CD8-positive, alpha-beta memory T cell (primary cell): ENCODE measurements at regions not wholly inside any gene's neighbourhood (a gene's known extent, or its start where the extent isn't known, plus 50 kb on each side); places are given as distances from the start of the nearest gene placed in this dataset.
A peak's percentile ranks its signal among the peaks of the same experiment; 100 is the strongest.

Source experiments
- CTCF ChIA-PET: fragments of 350-600 bp; sonication (Branson Sonifier 250); formaldehyde crosslinking; loops from one replicate; lab custom pipeline; 2021; ENCODE audit warnings: antibody characterized with exemption; lab: Charles Lee
- POLR2A ChIA-PET: fragments of 350-600 bp; sonication (Branson Sonifier 250); formaldehyde crosslinking; loops from one replicate; lab custom pipeline; 2021; ENCODE audit warnings: antibody characterized with exemption; lab: Charles Lee
- DNase-seq, 5 donors: peaks; one replicate each; pipeline versions ENCODE4 v3.0.0 to v3.0.0-alpha.2; 2020 to 2022; ENCODE audit warnings: mixed read lengths in 1 of 5
- H3K27ac ChIP-seq: one replicate; pipeline ENCODE4 v1.7.0; 2013; ENCODE audit warnings: low read depth, mild to moderate bottlenecking, low read length, moderate library complexity
- H3K27me3 ChIP-seq: 2 replicates; pipeline ENCODE4 v1.7.0; 2013; ENCODE audit warnings: low read length, mild to moderate bottlenecking; ENCODE audit not compliant: insufficient read depth, poor library complexity, severe bottlenecking
- H3K36me3 ChIP-seq: 2 replicates; pipeline ENCODE4 v1.7.0; 2013; ENCODE audit warnings: mild to moderate bottlenecking, low read length, moderate library complexity; ENCODE audit not compliant: insufficient read depth
- H3K4me1 ChIP-seq: 2 replicates; pipeline ENCODE4 v1.7.0; 2013; ENCODE audit warnings: mild to moderate bottlenecking, low read length, moderate library complexity; ENCODE audit not compliant: insufficient read depth
- H3K4me3 ChIP-seq: 2 replicates; pipeline ENCODE4 v1.7.0; 2013; ENCODE audit warnings: mild to moderate bottlenecking, low read length
- H3K9me3 ChIP-seq: 2 replicates; pipeline ENCODE4 v1.7.0; 2013; ENCODE audit warnings: mild to moderate bottlenecking, low read length
- H3K27ac Mint-ChIP-seq, 8 donors: one replicate each; pipeline ENCODE4 v1.8.0; 2020 to 2021; ENCODE audit warnings: mixed read lengths in 8 of 8, mild to moderate bottlenecking in 6 of 8, inconsistent platforms in 3 of 8, moderate library complexity in 3 of 8
- H3K27me3 Mint-ChIP-seq, 2 donors: one replicate each; pipeline ENCODE4 v1.8.0; 2020 to 2021; ENCODE audit warnings: mixed read lengths in 2 of 2, mild to moderate bottlenecking in 1 of 2, moderate library complexity in 1 of 2
- H3K36me3 Mint-ChIP-seq, 3 donors: one replicate each; pipeline ENCODE4 v1.8.0; 2020 to 2021; ENCODE audit warnings: mixed read lengths in 3 of 3, inconsistent platforms in 1 of 3, mild to moderate bottlenecking in 1 of 3
- H3K4me1 Mint-ChIP-seq, 3 donors: one replicate each; pipeline ENCODE4 v1.8.0; 2020 to 2021; ENCODE audit warnings: mixed read lengths in 3 of 3, inconsistent platforms in 1 of 3, mild to moderate bottlenecking in 1 of 3
- H3K4me3 Mint-ChIP-seq, 7 donors: one replicate each; pipeline ENCODE4 v1.8.0; 2020 to 2021; ENCODE audit warnings: mixed read lengths in 7 of 7, mild to moderate bottlenecking in 6 of 7, moderate library complexity in 4 of 7, inconsistent platforms in 2 of 7
- H3K9me3 Mint-ChIP-seq, 5 donors: one replicate each; pipeline ENCODE4 v1.8.0; 2020 to 2022; ENCODE audit warnings: mixed read lengths in 5 of 5, mild to moderate bottlenecking in 3 of 5, moderate library complexity in 2 of 5, inconsistent platforms in 1 of 5

DNA sequence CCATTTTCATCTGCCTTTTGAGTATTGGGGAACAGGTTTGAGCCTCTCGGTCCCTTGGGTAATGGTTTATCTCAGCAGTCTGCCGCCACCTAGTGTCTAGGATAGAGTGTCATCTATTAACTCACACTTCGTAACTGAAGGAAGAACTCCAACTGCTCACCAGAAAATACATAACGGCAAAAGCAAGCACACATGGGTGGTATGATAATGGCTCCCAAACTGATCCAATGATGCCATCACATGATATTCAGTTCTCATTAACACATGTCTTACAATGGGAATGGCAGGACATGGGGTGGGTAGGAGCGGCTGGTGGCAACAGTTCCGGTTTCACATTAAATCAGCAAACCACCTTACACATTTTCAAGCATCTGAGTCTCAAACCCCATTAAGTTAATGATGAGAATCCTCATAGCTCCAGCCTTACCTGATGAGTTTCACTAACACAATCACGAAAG is 110.7 kb upstream of the PHACTR1 start:
- H3K9me3 ChIP-seq = no peaks in the 10 kb centered on the region
- H3K27me3 ChIP-seq = no peaks in the 10 kb centered on the region
- Mint-ChIP-seq H3K4me1 (peaks cover 0 to 2% (median 0%) of the 10 kb centered on the region in 3 donors), H3K27me3 (peaks cover 0 to 8% of the 10 kb centered on the region in 2 donors), H3K4me3 (peak overlapping the region in 1 of 7 donors; percentile 21), H3K9me3 (no peaks in the 10 kb centered on the region), H3K36me3 (no peaks in the 10 kb centered on the region), H3K27ac (no peak overlapping the region)
- peak in 1 of 5 donors; percentile 16 for DNase-seq
- ChIA-PET POLR2A (no interaction called here), CTCF (interaction anchor here (1.1 to 1.3 kb wide), 2 partner anchors 950 to 951 kb away, joined by 4 read pairs; no protein-coding TSS in a partner anchor)
- H3K27ac ChIP-seq = no peak overlapping the region
- no peak overlapping the region for H3K4me3 ChIP-seq
- H3K4me1 ChIP-seq = no peaks in the 10 kb centered on the region
- no peaks in the 10 kb centered on the region for H3K36me3 ChIP-seq

DNA sequence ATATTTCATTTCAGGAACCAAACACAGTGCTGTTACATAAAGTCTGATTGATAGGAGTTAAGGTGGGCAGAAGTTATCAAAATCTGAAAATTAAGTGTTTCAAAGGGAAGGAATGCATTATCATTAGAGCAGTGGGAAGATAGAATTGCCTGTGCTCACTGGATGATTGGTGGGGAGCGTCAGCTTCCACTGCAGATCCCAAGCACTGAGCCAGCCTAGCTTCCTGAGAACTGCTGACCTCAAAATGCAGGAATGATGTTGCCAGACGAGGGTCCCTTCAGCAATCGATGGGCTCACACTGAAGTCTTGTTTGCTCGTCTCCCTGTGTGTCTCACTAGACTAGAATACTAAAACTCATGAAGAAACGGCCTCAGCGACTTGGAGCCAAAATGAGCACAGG is 110.0 kb upstream of the PHACTR1 start:
- Histone ChIP-seq H3K27me3 (no peaks in the 10 kb centered on the region), H3K36me3 (no peaks in the 10 kb centered on the region), H3K9me3 (no peaks in the 10 kb centered on the region), H3K27ac (no peak overlapping the region), H3K4me3 (no peak overlapping the region), H3K4me1 (no peaks in the 10 kb centered on the region)
- POLR2A ChIA-PET = no interaction called here
- Mint-ChIP-seq H3K36me3 (no peaks in the 10 kb centered on the region), H3K4me3 (no peak overlapping the region), H3K27me3 (peaks cover 0 to 8% of the 10 kb centered on the region in 2 donors), H3K4me1 (peaks cover 0 to 2% (median 0%) of the 10 kb centered on the region in 3 donors), H3K9me3 (no peaks in the 10 kb centered on the region), H3K27ac (no peak overlapping the region)
- CTCF ChIA-PET = interaction anchor here (1.1 kb wide), 1 partner anchor 951 kb away, joined by 4 read pairs; no protein-coding TSS in a partner anchor
- DNase-seq = no peak

DNA sequence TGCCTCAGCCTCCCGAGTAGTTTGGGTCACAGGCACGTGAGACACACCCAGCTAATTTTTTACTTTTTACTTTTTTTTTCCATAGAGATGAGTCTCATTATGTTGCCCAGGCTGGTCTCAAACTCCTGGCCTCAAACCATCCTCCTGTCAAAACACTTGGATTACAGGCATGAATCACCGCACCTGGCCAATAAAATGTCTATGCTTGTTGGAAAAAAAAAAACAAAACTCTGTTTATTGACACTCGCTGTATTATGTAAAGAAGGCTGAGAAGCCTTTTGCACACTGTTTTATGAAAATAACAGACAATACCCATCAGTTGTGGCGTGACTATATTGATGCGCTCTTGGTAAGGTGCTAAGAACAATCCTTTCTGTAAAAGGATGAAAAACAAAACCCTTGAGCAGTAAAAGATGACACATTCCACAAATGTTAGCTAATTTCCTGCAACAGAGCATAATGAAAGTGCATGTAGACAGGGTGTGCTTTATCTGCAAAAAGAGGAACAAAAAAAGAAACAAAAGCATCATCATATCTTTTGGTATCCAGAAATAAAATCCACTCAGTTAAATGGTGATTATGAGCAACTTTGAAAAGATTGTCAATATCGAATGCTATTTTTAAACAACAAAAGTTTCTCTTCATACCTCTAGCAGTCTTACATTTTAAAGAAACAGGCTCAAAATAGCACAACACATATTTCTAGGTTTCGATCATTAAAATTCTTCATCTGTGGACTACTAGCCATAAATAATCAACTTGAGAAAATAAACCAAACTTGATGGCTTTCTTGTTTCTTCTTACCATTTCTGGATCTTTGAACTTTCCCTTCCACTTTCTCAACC is 108.3 kb upstream of the PHACTR1 start:
- Histone ChIP-seq H3K4me3 (no peak overlapping the region), H3K27ac (no peak overlapping the region), H3K9me3 (no peaks in the 10 kb centered on the region), H3K4me1 (no peaks in the 10 kb centered on the region), H3K36me3 (no peaks in the 10 kb centered on the region), H3K27me3 (no peaks in the 10 kb centered on the region)
- H3K27ac Mint-ChIP-seq = no peak overlapping the region
- H3K9me3 Mint-ChIP-seq = no peaks in the 10 kb centered on the region
- no peaks in the 10 kb centered on the region for H3K36me3 Mint-ChIP-seq
- no peak for DNase-seq
- ChIA-PET POLR2A (no interaction called here), CTCF (no interaction called here)
- peaks cover 0 to 2% (median 0%) of the 10 kb centered on the region in 3 donors for H3K4me1 Mint-ChIP-seq
- no peak overlapping the region for H3K4me3 Mint-ChIP-seq
- H3K27me3 Mint-ChIP-seq = peaks cover 0 to 8% of the 10 kb centered on the region in 2 donors

DNA sequence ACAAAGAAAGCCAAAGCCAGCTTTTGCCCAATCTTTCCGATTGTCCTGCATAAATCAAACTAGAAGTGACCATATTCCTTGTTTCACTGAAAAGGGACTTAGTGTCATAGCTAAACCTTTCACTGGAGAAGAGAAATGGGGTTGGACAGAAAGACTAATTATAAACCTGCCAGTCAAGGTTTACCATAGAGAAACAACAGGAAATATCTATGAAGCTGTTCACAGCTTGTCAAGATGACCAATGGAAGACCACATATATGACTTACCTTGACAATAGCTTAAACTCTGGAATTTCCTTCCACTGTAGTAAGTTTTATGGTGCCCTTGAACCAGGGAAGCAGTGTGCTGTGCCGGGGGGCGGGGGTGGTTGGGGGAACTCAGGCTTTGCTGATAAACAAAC is 107.7 kb upstream of the PHACTR1 start:
- H3K27me3 Mint-ChIP-seq = peaks cover 0 to 5% of the 10 kb centered on the region in 2 donors
- POLR2A ChIA-PET = no interaction called here
- no peaks in the 10 kb centered on the region for H3K36me3 ChIP-seq
- H3K4me3 ChIP-seq = no peak overlapping the region
- H3K27me3 ChIP-seq = no peaks in the 10 kb centered on the region
- no peaks in the 10 kb centered on the region for H3K9me3 ChIP-seq
- CTCF ChIA-PET = no interaction called here
- H3K27ac Mint-ChIP-seq = no peak overlapping the region
- H3K4me1 ChIP-seq = no peaks in the 10 kb centered on the region
- no peak overlapping the region for H3K4me3 Mint-ChIP-seq
- peaks cover 0 to 2% (median 0%) of the 10 kb centered on the region in 3 donors for H3K4me1 Mint-ChIP-seq
- no peak for DNase-seq
- no peak overlapping the region for H3K27ac ChIP-seq
- no peaks in the 10 kb centered on the region for H3K9me3 Mint-ChIP-seq
- H3K36me3 Mint-ChIP-seq = no peaks in the 10 kb centered on the region

DNA sequence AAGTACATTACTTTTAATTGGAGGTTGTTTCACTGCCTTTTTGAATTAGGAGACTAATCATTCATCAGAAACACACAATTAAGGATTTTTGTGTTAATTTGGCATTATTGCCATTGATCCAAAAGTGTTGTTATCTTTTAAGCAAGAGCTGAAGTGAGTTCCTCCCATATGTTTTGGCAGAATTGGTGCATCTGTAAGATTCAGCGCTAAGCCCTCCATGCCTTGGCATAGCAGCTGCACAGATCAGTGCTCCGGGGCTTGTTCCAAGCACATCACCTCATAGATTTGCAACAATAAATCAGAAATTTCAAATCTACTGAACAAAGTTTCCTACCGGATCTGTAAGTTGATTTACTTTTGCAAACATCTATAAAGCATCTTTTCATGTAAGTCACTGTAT is 106.8 kb upstream of the PHACTR1 start:
- Histone ChIP-seq H3K9me3 (no peaks in the 10 kb centered on the region), H3K36me3 (no peaks in the 10 kb centered on the region), H3K27ac (no peak overlapping the region), H3K4me3 (no peak overlapping the region), H3K27me3 (no peaks in the 10 kb centered on the region), H3K4me1 (no peaks in the 10 kb centered on the region)
- CTCF ChIA-PET = no interaction called here
- Mint-ChIP-seq H3K4me1 (peaks cover 0 to 2% (median 0%) of the 10 kb centered on the region in 3 donors), H3K27me3 (peaks cover 0 to 4% of the 10 kb centered on the region in 2 donors), H3K9me3 (no peaks in the 10 kb centered on the region), H3K4me3 (no peak overlapping the region), H3K27ac (no peak overlapping the region), H3K36me3 (no peaks in the 10 kb centered on the region)
- POLR2A ChIA-PET = no interaction called here
- DNase-seq = no peak

DNA sequence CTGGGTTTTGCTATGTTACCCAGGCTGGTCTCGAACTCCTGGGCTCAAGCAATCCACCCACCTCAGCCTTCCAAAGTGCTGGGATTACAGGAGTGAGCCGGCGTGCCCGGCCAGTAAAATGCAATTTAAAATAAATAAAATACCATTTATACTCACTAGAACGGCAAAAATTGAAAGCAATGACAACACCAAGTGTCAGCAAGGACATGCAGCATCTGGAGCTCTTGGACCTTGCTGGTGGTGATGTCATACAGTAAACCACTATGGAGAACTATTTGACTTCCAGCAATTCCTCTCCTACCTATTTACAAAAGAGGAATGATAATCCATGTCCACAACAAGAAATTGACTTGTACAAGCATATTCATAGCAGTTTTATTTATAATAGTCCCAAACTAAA is 105.7 kb upstream of the PHACTR1 start:
- H3K27ac ChIP-seq = no peak overlapping the region
- no peaks in the 10 kb centered on the region for H3K9me3 Mint-ChIP-seq
- no peaks in the 10 kb centered on the region for H3K36me3 Mint-ChIP-seq
- no peaks in the 10 kb centered on the region for H3K27me3 ChIP-seq
- H3K36me3 ChIP-seq = no peaks in the 10 kb centered on the region
- H3K4me3 Mint-ChIP-seq = no peak overlapping the region
- ChIA-PET POLR2A (no interaction called here), CTCF (no interaction called here)
- H3K4me1 Mint-ChIP-seq = peaks cover 0 to under 1% (median 0%) of the 10 kb centered on the region in 3 donors
- peaks cover 0 to 7% of the 10 kb centered on the region in 2 donors for H3K27me3 Mint-ChIP-seq
- no peak for DNase-seq
- H3K27ac Mint-ChIP-seq = no peak overlapping the region
- no peak overlapping the region for H3K4me3 ChIP-seq
- H3K4me1 ChIP-seq = no peaks in the 10 kb centered on the region
- H3K9me3 ChIP-seq = no peaks in the 10 kb centered on the region

DNA sequence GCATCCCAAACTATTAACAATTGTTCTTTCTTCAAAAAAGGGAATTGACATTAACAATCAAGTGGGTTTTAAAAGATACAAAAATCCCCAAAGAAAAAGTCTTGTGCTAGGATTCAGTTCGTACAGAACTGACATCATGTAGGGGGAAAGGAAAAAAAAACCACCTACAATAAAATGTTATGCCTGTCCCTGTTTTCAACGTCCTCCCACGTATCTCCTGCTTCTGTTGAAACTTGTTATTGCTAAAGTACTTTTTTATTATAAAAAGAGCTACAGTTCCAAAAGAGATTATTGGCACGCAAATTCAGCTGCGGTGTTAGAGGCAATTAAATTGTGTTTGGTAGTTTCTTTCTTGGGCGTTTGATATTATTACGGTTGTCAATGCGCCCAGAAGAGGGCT is 102.8 kb upstream of the PHACTR1 start:
- H3K9me3 Mint-ChIP-seq = peaks cover 0 to 1% (median 0%) of the 10 kb centered on the region in 5 donors
- Histone ChIP-seq H3K9me3 (no peaks in the 10 kb centered on the region), H3K4me3 (no peak overlapping the region), H3K27ac (no peak overlapping the region), H3K36me3 (no peaks in the 10 kb centered on the region), H3K4me1 (no peaks in the 10 kb centered on the region), H3K27me3 (no peaks in the 10 kb centered on the region)
- no peak for DNase-seq
- CTCF ChIA-PET = no interaction called here
- no peak overlapping the region for H3K27ac Mint-ChIP-seq
- peaks cover 1 to 3% of the 10 kb centered on the region in 2 donors for H3K27me3 Mint-ChIP-seq
- no peak overlapping the region for H3K4me3 Mint-ChIP-seq
- H3K36me3 Mint-ChIP-seq = no peaks in the 10 kb centered on the region
- H3K4me1 Mint-ChIP-seq = no peaks in the 10 kb centered on the region
- POLR2A ChIA-PET = no interaction called here

DNA sequence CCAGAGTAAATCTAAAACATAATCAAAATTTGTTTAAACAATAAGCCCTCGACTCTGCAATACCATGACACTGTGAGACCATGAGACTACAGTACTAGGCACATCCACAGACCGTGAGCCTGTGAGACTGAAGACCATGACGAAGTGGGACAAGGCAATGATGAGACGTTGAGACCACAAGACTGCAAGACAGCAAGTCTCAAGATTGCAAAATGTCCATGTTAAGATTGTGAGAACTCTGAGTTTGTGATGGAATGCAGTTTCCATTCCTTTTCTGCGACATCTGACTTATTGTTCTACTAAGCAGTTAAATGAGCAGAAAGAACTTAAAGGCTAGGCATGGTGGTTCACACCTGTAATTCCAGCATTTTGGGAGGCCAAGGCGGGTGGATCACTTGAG is 102.1 kb upstream of the PHACTR1 start:
- Mint-ChIP-seq H3K4me3 (no peak overlapping the region), H3K27ac (no peak overlapping the region)
- DNase-seq = no peak

More for the DNA sequence above, 102.1 kb upstream of the PHACTR1 start:
- ChIA-PET CTCF (no interaction called here), POLR2A (no interaction called here)
- Histone ChIP-seq H3K9me3 (no peaks in the 10 kb centered on the region), H3K36me3 (no peaks in the 10 kb centered on the region), H3K27me3 (no peaks in the 10 kb centered on the region), H3K27ac (no peak overlapping the region), H3K4me1 (no peaks in the 10 kb centered on the region), H3K4me3 (no peak overlapping the region)
- peaks cover 1 to 3% of the 10 kb centered on the region in 2 donors for H3K27me3 Mint-ChIP-seq
- no peaks in the 10 kb centered on the region for H3K4me1 Mint-ChIP-seq
- H3K9me3 Mint-ChIP-seq = peaks cover 0 to 1% (median 0%) of the 10 kb centered on the region in 5 donors
- H3K36me3 Mint-ChIP-seq = no peaks in the 10 kb centered on the region
